DMS153 (cell line): ENCODE measurements at regions not wholly inside any gene's neighbourhood (a gene's known extent, or its start where the extent isn't known, plus 50 kb on each side); places are given as distances from the start of the nearest gene placed in this dataset.

Source experiments
- DNase-seq: peaks from one replicate; lab custom pipeline; 2025; lab: John Stamatoyannopoulos, UW

GRCh38 chr2:150319085-150319484, 168.4 kb downstream of the RND3 start:
- no peak for DNase-seq

GRCh38 chr2:150312271-150312670, 175.2 kb downstream of the RND3 start:
- DNase-seq, result no peak

GRCh38 chr2:150309311-150310080, 178.0 kb downstream of the RND3 start:
- no peak for DNase-seq

GRCh38 chr2:150307258-150307657, 180.2 kb downstream of the RND3 start:
- DNase-seq, result no peak

- no peak for DNase-seq
These were observed 184.2 kb downstream of the RND3 start for GRCh38 chr2:150303281-150303680.

GRCh38 chr2:150298571-150299305, 188.7 kb downstream of the RND3 start:
- DNase-seq, result no peak

- no peak for DNase-seq
These were observed 190.5 kb downstream of the RND3 start for GRCh38 chr2:150296770-150297546.

- DNase-seq, result no peak
These were observed 191.9 kb downstream of the RND3 start for GRCh38 chr2:150295544-150295943.

GRCh38 chr2:150293771-150294170, 193.7 kb downstream of the RND3 start:
- no peak for DNase-seq

GRCh38 chr2:150292807-150293206, 194.7 kb downstream of the RND3 start:
- DNase-seq, result no peak

- no peak for DNase-seq
These were observed 195.3 kb downstream of the RND3 start for GRCh38 chr2:150292192-150292591.

- DNase-seq, result no peak
These were observed 200.6 kb downstream of the RND3 start for GRCh38 chr2:150286730-150287362.

GRCh38 chr2:150284116-150284515, 203.4 kb downstream of the RND3 start:
- no peak for DNase-seq

GRCh38 chr2:150282771-150283371, 204.6 kb downstream of the RND3 start:
- DNase-seq, result no peak

- no peak for DNase-seq
These were observed 205.1 kb downstream of the RND3 start for GRCh38 chr2:150282357-150282756.

- no peak for DNase-seq
These were observed 207.2 kb downstream of the RND3 start for GRCh38 chr2:150280231-150280630.

- DNase-seq, result no peak
These were observed 207.8 kb downstream of the RND3 start for GRCh38 chr2:150279686-150280085.

GRCh38 chr2:150276737-150277136, 210.7 kb downstream of the RND3 start:
- DNase-seq, result no peak

- no peak for DNase-seq
These were observed 213.4 kb downstream of the RND3 start for GRCh38 chr2:150274108-150274507.

GRCh38 chr2:150271952-150272802, 215.3 kb downstream of the RND3 start:
- no peak for DNase-seq
